HUDEP-2 (cell line): ENCODE measurements at regions not wholly inside any gene's neighbourhood (a gene's known extent, or its start where the extent isn't known, plus 50 kb on each side); places are given as distances from the start of the nearest gene placed in this dataset.
"Not testable (repeated sequence)": the region's sequence is repeated elsewhere in the genome, so short reads cannot be mapped to it uniquely, and the experiment has no call there.

Experiments used
- DNase-seq, 76 experiments: peaks; one replicate each; lab custom pipeline; 2025; ENCODE audit not compliant: unreplicated experiment in 76 of 76; lab: John Stamatoyannopoulos, UW

DNA sequence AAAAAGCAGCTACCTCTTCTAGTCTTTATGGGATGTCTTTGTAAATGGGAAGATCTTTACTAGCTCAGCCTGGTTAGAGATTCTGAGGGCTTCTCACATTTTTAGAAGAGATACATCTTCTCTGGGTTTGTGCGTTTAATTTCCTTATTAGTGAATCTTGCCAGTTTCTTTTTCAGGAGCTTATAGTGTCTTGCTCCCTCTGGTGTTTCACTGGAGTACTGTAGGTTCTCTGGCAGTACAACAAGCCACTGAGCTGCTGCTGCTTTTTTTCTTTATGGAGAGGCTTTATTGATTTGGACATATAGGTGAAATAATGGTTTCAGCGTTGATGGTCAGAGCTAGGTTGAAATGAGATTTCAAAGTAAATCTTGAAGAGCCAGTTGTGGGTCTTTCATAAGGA lies 82.9 kb downstream of the LAS1L start:
- peak in 13 of 76 experiments; percentile 0 to 15 (median 2) for DNase-seq

DNA sequence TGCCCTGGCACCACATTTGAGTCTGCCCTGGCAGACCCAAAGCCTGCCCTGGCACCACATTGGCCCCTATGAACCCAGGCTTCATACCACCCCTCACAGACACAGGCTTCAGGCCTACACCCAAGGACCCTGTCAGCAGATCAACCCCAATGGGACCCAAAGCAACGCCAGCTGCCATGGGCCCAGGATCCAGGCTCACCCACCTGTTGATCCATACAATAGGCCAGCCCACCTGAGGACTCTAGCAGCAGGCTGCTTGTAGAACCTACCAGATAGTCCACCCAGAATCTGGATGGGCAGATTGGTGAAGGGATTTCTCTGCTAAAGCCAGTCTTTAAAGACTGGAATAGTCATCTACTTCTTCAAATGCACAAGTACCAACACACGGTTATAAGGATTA lies 114.4 kb downstream of the LAS1L start:
- no peak for DNase-seq

DNA sequence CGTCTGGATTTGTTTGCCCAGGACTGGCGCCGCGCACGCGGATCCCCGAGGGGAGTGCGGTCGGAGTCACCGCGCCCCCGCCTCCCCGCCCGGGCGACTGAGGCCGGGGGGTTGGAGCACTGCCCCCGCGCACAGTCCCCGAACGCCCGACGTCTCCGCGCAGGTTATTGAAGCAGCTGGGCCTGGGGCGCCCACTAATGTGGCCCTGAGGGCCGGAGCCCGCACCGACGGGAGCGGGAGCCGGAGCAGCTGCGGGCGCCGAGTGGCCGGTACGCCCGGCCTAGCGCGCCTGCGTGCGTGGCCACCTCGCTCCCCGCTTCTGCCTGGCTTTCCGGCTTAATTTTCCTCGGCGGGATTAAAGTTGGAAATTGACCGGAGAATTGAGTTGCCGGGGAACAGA lies 126.9 kb downstream of the LAS1L start:
- DNase-seq = not testable (repeated sequence)

- DNase-seq = no peak
Measured at GRCh38 chrX:65407157-65407626, 127.4 kb downstream of the LAS1L start.

DNA sequence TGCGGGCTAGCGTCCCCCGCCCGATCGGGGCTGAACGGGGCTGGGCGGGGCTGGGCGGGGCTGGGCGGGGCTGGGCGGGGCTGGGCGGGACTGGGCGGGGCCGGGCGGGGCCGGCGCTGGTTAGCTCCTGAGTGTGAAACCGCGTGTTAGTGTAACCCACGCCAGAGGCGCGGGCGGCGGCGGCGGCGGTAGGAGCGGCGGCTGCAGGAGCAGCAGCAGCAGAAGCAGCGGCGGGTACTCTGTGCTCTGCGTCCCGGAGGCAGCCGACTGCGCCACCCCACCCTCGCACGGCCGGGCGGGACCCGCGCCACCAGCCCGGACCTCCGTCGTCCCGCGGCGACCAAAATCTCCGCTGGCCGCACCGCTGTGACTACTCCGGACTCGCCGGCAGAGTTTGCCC lies 128.1 kb downstream of the LAS1L start:
- no peak for DNase-seq

DNA sequence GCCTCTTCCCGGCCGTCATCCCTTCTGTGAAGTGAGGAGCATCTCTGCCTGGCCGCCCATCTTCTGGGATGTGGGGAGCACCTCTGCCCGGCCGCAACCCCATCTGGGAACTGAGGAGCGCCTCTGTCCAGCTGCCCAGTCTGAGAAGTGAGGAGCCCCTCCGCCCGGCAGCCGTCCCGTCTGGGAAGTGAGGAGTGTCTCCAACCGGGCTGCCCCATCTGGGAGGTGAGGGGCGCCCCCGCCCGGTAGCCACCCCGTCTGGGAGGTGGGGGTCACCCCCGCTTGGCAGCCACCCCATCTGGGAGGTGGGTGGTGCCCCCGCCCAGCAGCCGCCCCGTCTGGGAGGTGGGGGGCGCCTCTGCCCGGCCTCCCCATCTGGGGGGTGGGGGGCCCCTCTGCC lies 142.3 kb downstream of the LAS1L start:
- no peak for DNase-seq

DNA sequence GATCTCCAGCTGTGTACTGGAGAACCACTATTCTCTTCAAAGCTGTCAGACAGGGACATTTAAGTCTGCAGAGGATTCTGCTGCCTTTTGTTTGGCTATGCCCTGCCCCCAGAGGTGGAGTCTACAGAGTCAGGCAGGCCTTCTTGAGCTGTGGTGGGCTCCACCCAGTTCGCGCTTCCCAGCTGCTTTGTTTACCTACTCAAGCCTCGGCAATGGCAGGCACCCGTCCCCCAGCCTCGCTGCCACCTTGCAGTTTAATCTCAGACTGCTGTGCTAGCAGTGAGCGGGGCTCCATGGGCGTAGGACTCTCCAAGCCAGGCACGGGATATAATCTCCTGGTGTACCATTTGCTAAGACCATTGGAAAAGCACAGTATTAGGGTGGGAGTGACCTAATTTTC lies 145.5 kb downstream of the LAS1L start:
- DNase-seq = not testable (repeated sequence)
